AG04449 (cell line): ENCODE measurements at regions not wholly inside any gene's neighbourhood (a gene's known extent, or its start where the extent isn't known, plus 50 kb on each side); places are given as distances from the start of the nearest gene placed in this dataset.

ENCODE experiments used
- CTCF ChIA-PET: fragments of 350-600 bp; formaldehyde crosslinking; extraction: SDS; loops from one replicate; lab custom pipeline; 2021; ENCODE audit warnings: antibody characterized with exemption; lab: Yijun Ruan, JAX
- POLR2A ChIA-PET: fragments of 400-600, 350-600 bp; formaldehyde crosslinking; extraction: SDS; loops from one replicate; lab custom pipeline; 2020; ENCODE audit warnings: antibody characterized with exemption, inconsistent platforms; lab: Yijun Ruan, JAX
- DNase-seq: peaks from one replicate; pipeline ENCODE4 v3.0.0-alpha.2; 2010; ENCODE audit warnings: low read depth, low spot score
- H3K4me3 ChIP-seq: 2 replicates; pipeline ENCODE4 v1.5.1; 2011; ENCODE audit warnings: low read depth, mild to moderate bottlenecking, control low read depth, low read length
- CTCF ChIP-seq: IDR thresholded peaks from one replicate; pipeline ENCODE4 v1.5.1; 2011; ENCODE audit warnings: mild to moderate bottlenecking, moderate library complexity, low read length, control low read depth, inconsistent platforms; ENCODE audit not compliant: insufficient read depth; ENCODE audit errors: missing control alignments

DNA sequence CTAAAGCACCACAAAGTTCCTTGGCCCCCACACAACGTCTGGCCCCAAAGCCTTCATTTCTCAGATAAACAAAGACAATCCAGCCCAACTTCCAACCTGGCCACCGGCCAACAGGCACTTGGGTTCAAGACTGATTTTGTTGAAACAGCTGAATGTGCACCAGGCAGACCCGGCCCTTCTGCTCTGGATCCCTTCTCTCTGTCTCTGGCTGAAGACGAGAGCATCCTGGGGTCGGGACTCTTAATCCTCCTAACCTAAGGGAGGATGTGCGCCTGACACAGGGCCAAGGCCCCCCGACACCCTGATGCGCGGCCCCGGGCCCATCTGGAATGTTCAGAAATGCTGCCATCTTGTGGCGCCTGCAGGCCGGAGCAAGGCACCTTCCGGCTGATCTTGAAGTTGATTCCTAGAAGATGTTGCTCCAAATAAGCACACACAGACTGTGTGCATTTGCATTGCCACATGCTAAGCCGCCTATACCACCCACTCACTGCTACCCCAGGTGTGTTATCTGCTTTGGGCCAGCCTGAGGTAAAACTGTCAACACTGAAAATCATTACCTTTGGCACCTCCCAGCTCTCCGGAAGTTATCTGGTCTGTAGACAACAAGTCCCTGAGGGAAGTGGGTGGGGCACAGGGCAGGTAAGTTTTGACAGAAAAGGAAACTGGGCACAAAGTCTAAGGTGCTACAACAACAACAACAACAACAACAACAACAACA is 98.4 kb upstream of the HABP2 start:
- POLR2A ChIA-PET = no interaction called here
- peak; percentile 79 for TF ChIP-seq CTCF
- CTCF ChIA-PET = interaction anchor here (0.9 to 3.2 kb wide), 14 partner anchors 9 to 983 kb away, joined by 3 to 23 read pairs (median 6); no protein-coding TSS in a partner anchor
- no peak for DNase-seq
- H3K4me3 ChIP-seq = no peak overlapping the region; the same call in 1 of the 2 replicates

DNA sequence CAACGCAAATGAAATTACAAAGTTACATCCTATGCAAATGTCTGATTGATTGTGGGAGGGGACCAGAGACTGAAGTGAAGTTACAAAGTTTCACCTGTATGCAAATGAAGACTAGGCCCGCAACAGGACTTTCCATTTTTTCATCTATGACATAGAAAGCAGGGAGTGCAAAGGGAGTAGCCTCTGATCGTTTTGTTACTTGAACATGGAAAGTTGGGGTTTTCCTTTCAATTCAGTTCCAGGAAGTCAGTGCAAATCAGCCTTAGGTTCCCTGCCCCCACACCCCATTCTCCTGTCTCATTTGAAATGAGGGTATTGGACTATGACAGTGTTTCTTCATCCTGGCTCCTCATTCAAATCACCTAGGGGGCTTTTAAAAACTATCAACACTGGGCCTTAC is 96.9 kb upstream of the HABP2 start:
- ChIA-PET POLR2A (no interaction called here), CTCF (interaction anchor here (2.6 to 3.2 kb wide), 3 partner anchors 11 to 980 kb away, joined by 6 to 23 read pairs (median 19); no protein-coding TSS in a partner anchor)

DNA sequence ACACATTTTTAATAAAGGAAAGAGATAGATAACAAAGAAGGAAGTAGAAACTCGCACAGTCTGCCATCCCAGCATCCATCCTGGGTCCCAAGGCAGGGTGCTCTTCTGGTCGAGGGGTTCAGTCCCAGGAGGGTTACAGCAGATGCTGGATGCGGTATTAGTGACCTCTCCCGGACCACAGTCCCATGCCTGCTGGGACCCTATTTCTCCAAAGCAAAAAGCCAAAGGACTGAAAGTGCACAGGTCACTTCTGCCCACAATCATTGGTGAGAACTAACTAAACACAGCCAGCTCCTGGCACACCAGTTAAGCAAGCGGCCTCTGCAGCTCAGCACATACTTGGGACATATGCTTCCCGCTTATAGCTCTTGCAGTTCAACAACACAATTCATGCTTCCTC is 96.1 kb upstream of the HABP2 start:
- no peak for DNase-seq
- H3K4me3 ChIP-seq = no peak overlapping the region
- ChIA-PET CTCF (interaction anchor here (1.0 kb wide), 1 partner anchor 13 kb away, joined by 4 read pairs; no protein-coding TSS in a partner anchor), POLR2A (no interaction called here)
- no peak for TF ChIP-seq CTCF

More for the DNA sequence above, 96.9 kb upstream of the HABP2 start:
- DNase-seq = no peak
- H3K4me3 ChIP-seq = no peak overlapping the region
- no peak for TF ChIP-seq CTCF

DNA sequence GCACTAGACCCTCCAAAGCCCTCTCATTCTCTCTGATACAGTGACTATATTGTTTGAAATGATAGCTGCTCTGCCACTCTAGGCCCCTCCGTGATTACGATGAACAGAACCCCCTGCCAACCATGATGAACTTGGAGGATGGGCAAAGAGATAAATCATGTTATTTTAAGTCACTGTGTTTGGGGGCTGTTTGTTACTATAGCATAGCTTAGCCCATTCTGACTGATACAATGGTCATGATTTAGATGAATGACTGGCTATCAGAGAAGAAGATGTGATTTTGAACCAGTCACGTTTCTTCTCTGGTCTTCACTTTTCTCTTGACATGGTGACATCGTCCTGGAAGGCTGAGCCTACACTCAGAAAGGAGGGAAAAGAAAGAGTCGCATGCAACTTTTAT is 95.4 kb upstream of the HABP2 start:
- DNase-seq = no peak
- H3K4me3 ChIP-seq = no peak overlapping the region
- POLR2A ChIA-PET = no interaction called here
- TF ChIP-seq CTCF = no peak
- CTCF ChIA-PET = interaction anchor here (1.0 kb wide), 1 partner anchor 12 kb away, joined by 4 read pairs; no protein-coding TSS in a partner anchor

GRCh38 chr10:113458451-113458850 is 94.4 kb upstream of the HABP2 start:
- no peak for TF ChIP-seq CTCF
- no peak overlapping the region for H3K4me3 ChIP-seq
- POLR2A ChIA-PET = no interaction called here
- CTCF ChIA-PET = no interaction called here
- no peak for DNase-seq

DNA sequence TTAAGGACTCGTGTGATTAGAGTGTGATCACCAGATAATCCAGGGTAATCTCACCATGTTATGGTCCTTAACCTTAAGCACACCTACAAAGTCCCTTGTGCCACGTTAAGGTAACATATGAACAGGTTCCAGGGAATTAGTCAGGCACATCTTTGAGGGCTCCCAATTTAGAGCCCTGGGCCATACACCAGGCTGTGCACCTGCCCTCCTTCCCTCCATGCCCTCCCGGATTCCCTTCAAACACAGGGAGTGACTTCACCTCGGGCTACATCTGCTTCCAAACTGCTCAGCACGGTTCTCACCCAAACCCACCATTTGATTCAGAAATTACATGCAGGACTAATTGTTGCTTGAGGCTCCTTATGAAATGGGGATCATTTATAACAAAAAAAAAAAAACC is 93.9 kb upstream of the HABP2 start:
- TF ChIP-seq CTCF = no peak
- no peak for DNase-seq
- POLR2A ChIA-PET = no interaction called here
- CTCF ChIA-PET = no interaction called here
- no peak overlapping the region for H3K4me3 ChIP-seq
